ENCODE measurements at regions not wholly inside any gene's neighbourhood (a gene's known extent, or its start where the extent isn't known, plus 50 kb on each side); places are given as distances from the start of the nearest gene placed in this dataset.
"Not testable (repeated sequence)": the region's sequence is repeated elsewhere in the genome, so short reads cannot be mapped to it uniquely, and the experiment has no call there.

DNA sequence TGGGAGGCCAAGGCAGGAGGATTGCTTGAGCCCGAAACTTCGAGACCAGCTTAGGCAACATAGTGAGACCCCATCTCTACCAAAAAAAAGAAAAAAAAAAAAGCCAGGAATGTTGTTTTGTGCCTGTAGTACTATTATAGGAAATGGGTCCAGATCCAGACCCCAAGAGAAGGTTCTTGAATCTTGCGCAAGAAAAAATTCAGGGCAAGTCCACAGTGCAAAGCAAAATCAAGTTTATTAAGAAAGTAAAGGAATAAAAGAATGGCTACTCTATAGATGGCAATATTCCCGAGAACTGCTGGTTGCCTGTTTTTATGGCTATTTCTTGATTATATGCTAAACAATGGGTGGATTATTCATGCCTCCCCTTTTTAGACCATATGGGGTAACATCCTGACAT, 51.2 kb upstream of the RDX start:
- Histone ChIP-seq H3K27me3 (ENCODE audit: insufficient read depth, low read length) (no peaks in the 10 kb centered on the region), H3K9me3 (ENCODE audit: low read length) (no peaks in the 10 kb centered on the region), H3K36me3 (ENCODE audit: insufficient read depth, low read length) (no peaks in the 10 kb centered on the region), H3K4me3 (ENCODE audit: low read length) (no peak overlapping the region), H3K4me1 (ENCODE audit: insufficient read depth, low read length) (peaks cover 5% of the 10 kb centered on the region), H2AFZ (ENCODE audit: low read depth, low read length) (no peak overlapping the region)

DNA sequence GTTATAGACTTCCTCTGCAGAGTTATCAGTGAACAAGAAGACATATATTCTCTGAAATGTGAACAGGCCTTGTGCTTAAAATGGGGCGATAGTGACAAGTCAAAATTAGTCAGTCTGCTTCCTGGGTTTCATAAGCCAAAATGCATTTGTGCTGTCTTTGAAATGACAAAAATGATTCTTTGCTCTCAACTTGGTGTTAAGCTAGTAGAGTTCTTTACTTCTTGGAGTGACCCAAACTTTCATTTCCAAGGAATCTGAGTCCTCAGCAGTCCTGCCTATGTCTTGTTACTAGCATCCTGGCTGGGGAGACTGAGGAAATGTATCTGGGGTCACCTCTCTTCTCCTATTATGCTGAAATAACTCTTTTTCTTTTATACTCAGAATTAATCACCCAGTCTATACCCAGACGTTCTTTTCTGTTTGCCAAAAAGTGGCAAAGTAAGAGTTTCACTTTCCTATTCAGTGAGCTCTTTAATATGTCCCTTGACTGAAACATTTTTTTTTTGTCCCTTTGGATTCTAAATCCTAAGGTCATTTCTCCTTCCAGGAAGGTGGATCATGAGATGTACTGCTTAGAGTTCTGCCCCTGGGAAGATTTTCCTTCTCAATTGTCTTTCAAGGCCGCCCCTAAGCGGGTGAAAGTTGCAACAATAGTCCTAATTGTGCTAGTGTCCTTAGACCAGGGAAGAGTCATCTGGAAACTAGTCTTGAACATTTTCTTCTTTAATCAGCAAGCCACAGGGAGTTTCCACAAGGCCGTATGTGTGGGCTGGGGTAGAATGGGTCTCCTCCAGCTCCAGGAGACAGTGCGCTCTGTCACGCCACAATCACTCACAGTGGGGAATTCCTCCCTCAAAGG, 53.0 kb upstream of the RDX start:
- Histone ChIP-seq H3K4me1 (ENCODE audit: insufficient read depth, low read length) (peaks cover 5% of the 10 kb centered on the region), H3K36me3 (ENCODE audit: insufficient read depth, low read length) (no peaks in the 10 kb centered on the region), H2AFZ (ENCODE audit: low read depth, low read length) (no peak overlapping the region)

DNA sequence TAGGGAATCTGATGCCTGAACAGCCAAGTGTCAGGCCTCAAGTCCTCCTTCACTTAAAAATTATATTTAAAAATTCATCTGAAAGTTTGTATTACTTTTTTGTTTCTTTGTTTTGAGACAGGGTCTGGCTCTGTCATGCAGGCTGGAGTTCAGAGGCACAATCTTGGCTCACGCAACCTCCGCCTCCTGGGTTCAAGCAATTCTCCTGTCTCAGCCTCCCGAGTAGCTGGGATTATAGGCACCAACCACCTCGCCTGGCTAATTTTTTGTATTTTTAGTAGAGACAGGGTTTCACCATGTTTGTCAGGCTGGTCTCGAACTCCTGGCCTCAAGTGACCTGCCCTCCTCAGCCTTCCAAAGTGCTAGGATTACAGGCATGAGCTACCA, 53.6 kb upstream of the RDX start:
- not testable (repeated sequence) for H3K36me3 ChIP-seq (ENCODE audit: insufficient read depth, low read length); H3K4me3 ChIP-seq (ENCODE audit: low read length); H3K27me3 ChIP-seq (ENCODE audit: insufficient read depth, low read length)

More for the DNA sequence above, 53.0 kb upstream of the RDX start:
- Histone ChIP-seq H3K4me3 (ENCODE audit: low read length) (no peak overlapping the region), H3K27me3 (ENCODE audit: insufficient read depth, low read length) (no peaks in the 10 kb centered on the region), H3K9me3 (ENCODE audit: low read length) (peaks cover 2% of the 10 kb centered on the region)

DNA sequence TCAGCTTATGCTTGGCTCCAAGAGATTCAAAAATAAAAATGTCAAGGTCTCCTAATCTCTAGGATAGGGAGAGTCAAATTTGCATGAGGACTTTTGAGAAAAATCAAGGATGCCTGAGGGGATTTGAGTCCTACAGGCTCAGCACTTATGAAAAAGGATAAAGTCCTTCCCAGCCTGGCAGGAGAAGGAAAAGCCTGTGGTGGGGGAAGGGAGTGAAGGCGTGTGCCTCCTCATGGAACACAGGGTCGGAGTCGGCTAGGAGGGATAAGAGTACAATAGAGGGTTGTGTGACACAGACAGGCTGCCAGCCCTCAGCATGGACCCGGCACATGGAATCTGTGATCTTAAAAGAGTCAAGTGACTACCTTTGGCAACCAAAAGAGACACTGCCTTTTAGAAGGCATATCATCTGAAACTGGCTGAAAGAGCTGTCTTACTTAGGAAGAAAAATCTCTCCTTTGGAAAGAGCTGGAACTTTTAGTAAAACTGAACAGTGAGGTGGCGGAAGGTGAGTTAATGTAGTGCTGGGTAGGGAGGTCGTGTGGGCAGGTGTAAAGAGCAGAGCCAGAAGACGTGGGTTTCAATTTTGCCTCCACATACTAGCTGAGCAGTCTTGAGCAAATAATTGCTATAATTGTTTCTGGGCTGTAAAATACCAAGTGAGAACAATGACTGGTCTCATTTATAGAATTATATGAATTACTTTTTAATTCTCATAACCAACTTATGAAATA, 58.8 kb upstream of the RDX start:
- Histone ChIP-seq H3K27me3 (ENCODE audit: insufficient read depth, low read length) (no peaks in the 10 kb centered on the region), H3K4me3 (ENCODE audit: low read length) (no peak overlapping the region), H2AFZ (ENCODE audit: low read depth, low read length) (peak overlapping the region; percentile 42), H3K9me3 (ENCODE audit: low read length) (peaks cover 2% of the 10 kb centered on the region), H3K36me3 (ENCODE audit: insufficient read depth, low read length) (no peaks in the 10 kb centered on the region), H3K4me1 (ENCODE audit: insufficient read depth, low read length) (peaks cover 14% of the 10 kb centered on the region)

More for the DNA sequence above, 53.6 kb upstream of the RDX start:
- H2AFZ ChIP-seq (ENCODE audit: low read depth, low read length); H3K4me1 ChIP-seq (ENCODE audit: insufficient read depth, low read length); H3K9me3 ChIP-seq (ENCODE audit: low read length): not testable (repeated sequence)

DNA sequence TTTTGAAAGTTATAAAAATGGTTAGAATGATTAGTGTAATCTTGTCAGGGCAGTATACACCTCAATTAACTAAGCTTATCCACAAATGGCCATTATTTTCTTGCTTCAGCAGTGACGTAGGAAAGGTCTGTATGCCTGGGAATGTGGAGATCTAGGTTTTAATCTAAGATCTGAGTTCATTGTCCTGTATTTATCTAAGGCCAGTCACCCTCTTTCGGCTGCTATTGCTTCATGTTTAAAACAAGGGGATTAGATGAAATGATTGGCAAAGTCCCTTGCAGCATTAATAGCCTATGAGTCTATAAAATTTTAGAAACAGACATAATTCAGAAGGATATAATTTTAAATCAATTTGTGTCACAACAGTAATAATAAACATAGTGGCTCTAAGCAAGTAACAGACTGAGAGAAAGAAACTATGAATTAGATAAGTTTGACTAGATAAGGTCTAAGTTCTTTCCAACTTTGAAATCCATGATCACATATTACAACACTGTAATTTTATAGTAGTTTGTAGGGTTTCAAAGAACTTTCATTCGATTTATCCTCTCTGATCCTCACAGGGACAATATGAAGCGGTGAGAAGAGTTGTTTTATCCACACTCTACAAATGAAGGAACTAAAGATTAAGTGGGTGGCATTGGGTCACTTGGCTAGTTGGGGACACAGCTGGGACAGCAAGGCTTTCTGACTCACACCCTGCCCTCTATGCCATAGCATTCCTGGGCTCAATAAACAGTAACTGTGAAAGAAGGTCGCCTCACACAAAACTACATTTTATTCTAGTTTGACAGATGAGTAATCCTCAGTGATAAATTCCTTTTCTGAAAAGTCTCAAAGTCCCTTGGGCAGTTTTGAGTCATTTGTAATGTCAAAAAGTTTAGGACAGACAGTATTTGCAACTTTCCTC, 60.6 kb upstream of the RDX start:
- Histone ChIP-seq H3K27me3 (ENCODE audit: insufficient read depth, low read length) (no peaks in the 10 kb centered on the region), H2AFZ (ENCODE audit: low read depth, low read length) (no peak overlapping the region), H3K4me3 (ENCODE audit: low read length) (no peak overlapping the region), H3K36me3 (ENCODE audit: insufficient read depth, low read length) (no peaks in the 10 kb centered on the region), H3K4me1 (ENCODE audit: insufficient read depth, low read length) (peaks cover 14% of the 10 kb centered on the region), H3K9me3 (ENCODE audit: low read length) (peaks cover 2% of the 10 kb centered on the region)

DNA sequence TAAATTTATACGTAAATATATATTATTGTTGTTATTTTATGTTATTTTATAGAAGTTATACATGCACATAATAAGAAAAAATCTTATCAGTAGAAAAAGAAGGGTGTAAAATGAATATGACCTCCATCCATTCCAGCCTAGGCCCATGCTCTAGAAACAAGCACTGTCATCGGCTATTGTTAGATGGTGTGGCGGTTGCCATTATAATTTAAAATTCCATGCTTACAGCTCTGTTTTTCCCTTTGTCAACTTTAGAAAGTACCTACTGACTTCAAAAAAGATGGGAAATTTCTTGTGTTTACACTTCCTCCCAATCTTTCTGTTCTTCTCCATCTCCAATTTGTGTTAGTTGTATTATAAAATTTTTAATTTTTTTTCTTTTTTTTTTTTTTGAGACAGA, 61.9 kb upstream of the RDX start:
- H3K4me3 ChIP-seq (ENCODE audit: low read length): no peak overlapping the region
- H3K36me3 ChIP-seq (ENCODE audit: insufficient read depth, low read length): no peaks in the 10 kb centered on the region
- no peaks in the 10 kb centered on the region for H3K27me3 ChIP-seq (ENCODE audit: insufficient read depth, low read length)
- H3K9me3 ChIP-seq (ENCODE audit: low read length): peaks cover 2% of the 10 kb centered on the region
- peaks cover 22% of the 10 kb centered on the region for H3K4me1 ChIP-seq (ENCODE audit: insufficient read depth, low read length)
- H2AFZ ChIP-seq (ENCODE audit: low read depth, low read length): no peak overlapping the region

DNA sequence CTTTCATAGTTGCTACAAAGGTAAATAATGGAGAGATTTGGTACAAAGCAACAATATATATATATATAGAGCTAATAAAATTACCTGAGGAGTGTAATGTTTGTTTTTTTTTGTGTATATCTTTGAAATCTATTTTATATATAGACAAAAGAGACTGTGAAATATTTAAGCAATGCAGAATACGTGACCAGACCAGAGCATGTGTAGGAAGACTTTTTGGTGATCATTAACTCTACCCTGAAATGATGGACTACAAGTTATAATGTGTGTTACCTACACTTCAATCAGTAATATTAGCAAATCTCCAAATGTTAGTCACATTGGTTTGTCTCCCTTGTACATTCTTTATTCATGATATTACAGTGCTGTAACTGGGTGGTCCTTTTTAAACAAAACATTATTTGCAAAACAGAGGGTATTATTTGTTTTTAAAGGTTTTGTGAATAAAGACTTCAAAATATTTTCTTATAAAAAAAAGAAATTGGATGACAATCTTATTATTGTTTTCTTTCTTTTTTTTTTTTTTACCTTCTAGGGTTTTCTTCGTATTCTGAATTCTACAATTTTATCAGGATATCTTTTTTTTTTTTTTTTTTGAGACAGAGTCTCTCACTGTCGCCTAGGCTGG, 64.5 kb upstream of the RDX start:
- H3K36me3 ChIP-seq (ENCODE audit: insufficient read depth, low read length); H3K9me3 ChIP-seq (ENCODE audit: low read length); H2AFZ ChIP-seq (ENCODE audit: low read depth, low read length); H3K4me3 ChIP-seq (ENCODE audit: low read length); H3K27me3 ChIP-seq (ENCODE audit: insufficient read depth, low read length): not testable (repeated sequence)
- peaks cover 19% of the 10 kb centered on the region for H3K4me1 ChIP-seq (ENCODE audit: insufficient read depth, low read length)

DNA sequence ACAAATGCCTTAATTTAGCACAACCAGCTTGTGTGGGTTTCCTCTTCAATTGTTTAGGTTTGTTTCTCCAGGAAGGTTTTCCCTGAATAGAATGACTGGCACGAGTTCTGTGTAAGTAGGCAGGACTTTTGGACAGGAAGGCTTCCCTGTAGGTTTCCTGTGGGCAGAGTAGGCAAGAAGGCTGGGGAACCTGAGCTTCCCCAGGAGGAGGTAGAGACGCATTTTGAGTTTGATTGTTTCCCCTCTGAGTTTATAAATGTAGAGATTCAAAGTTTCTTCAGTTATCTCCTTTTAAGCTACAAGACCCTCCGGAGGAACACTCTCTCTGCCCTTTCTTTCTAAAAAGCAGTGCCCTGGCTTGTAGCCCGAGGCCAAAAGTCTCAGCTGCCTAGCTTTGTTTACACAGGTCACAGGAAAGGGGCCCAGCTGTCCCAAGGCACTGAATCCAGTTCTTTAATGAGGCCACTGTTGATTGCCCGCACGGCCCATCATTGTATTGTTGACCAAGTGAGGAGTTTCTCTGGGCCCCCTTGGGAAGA, 66.6 kb upstream of the RDX start:
- H2AFZ ChIP-seq (ENCODE audit: low read depth, low read length): peak overlapping the region; percentile 69
- no peaks in the 10 kb centered on the region for H3K36me3 ChIP-seq (ENCODE audit: insufficient read depth, low read length)
- peaks cover 12% of the 10 kb centered on the region for H3K4me1 ChIP-seq (ENCODE audit: insufficient read depth, low read length)
- H3K4me3 ChIP-seq (ENCODE audit: low read length): peak overlapping the region; percentile 29
- H3K27me3 ChIP-seq (ENCODE audit: insufficient read depth, low read length): no peaks in the 10 kb centered on the region
- no peaks in the 10 kb centered on the region for H3K9me3 ChIP-seq (ENCODE audit: low read length)

DNA sequence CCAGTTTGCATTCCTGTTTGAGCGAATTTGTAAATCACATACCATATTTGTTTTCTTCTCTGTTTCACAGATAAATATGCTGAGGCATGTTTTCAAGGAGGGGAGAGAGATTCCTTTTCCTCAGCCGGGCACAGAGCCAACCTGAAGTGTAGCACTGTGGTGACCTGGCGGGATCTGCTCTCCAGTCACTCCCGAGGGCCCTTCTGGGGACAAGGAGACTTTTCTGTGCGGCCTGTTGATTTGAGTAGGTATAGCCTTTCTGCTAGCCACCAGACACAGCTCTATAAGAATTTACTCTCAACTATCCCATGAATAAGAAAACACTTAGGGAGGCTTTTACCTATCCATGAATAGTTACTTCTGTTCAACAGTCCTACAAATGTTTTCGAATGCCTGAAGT, 63.5 kb upstream of the FDX1 start:
- Histone ChIP-seq H3K9me3 (ENCODE audit: low read length) (no peaks in the 10 kb centered on the region), H3K36me3 (ENCODE audit: insufficient read depth, low read length) (no peaks in the 10 kb centered on the region), H3K27me3 (ENCODE audit: insufficient read depth, low read length) (no peaks in the 10 kb centered on the region), H2AFZ (ENCODE audit: low read depth, low read length) (no peak overlapping the region), H3K4me3 (ENCODE audit: low read length) (no peak overlapping the region), H3K4me1 (ENCODE audit: insufficient read depth, low read length) (peaks cover 12% of the 10 kb centered on the region)

DNA sequence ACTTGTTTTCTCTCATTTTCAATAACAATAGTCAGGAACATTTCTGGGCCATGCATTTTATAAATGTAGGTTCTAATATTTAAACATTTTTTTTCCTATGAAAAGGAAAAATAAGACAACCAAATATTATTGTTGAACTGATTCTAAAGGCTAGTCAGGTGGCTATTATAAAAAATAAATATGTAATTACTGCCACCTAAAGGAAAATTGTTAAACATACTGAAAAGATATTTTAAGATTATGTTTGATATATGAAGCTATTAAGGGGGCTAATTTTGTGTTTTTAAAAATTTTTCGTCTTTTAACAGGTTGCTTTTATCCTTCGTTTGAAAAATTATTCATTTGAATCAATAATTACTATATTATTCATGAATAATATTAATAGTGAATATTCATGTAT, 62.2 kb upstream of the FDX1 start:
- H3K9me3 ChIP-seq (ENCODE audit: low read length): no peaks in the 10 kb centered on the region
- H3K4me1 ChIP-seq (ENCODE audit: insufficient read depth, low read length): peaks cover 11% of the 10 kb centered on the region
- H3K36me3 ChIP-seq (ENCODE audit: insufficient read depth, low read length): no peaks in the 10 kb centered on the region
- H2AFZ ChIP-seq (ENCODE audit: low read depth, low read length): no peak overlapping the region
- no peaks in the 10 kb centered on the region for H3K27me3 ChIP-seq (ENCODE audit: insufficient read depth, low read length)
- H3K4me3 ChIP-seq (ENCODE audit: low read length): no peak overlapping the region

DNA sequence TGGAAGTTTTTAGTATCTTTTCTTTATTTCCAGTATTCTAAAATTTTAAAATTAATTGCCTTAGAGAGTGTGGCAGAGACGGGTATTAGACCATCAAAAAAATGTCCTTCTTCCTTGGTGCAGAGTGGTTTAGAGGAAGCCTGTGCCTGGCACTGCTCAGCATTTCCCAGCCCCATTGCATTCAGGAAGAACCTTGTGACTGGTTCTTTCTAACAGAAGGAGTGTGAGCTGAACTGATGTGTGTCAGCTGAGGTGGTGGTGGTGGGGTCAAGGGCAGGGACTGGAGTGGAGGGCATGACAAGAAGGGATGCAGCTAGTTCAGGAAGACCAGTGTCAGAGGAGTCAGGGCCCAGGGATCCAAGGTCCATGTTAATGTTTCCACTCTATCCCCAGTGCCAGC, 58.7 kb upstream of the FDX1 start:
- Histone ChIP-seq H3K27me3 (ENCODE audit: insufficient read depth, low read length) (no peaks in the 10 kb centered on the region), H2AFZ (ENCODE audit: low read depth, low read length) (no peak overlapping the region)

DNA sequence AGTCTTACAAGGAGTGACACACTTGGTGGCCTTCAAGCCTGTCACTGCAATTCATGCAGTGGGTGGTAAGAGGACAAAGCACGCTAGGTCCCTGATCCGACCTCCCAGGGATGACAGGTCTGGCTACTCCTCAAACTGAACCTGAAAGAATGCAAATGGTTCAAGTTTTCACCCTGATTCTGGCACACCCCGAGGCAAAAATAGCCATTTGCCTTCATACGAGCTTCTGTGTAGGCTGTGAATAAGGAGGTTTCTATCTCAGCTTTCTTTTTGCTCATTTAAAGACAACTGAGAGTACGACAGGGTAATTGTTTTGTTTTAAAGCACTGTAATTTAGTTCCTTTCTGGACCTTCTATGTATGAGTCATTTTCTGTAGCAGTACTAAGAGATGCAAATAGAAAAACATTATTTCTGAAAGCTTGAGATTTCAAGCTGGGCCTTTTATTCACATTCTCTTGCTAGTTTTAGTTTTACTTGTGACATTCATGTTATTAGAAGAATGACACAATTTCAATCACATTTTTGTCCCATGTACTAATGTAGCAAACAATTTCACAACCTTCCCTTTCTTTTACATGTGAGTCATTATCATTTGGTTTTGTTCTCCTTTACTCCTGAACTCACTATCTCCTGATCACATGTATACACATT, 56.6 kb upstream of the FDX1 start:
- no peak overlapping the region for H3K4me3 ChIP-seq (ENCODE audit: low read length)
- no peak overlapping the region for H2AFZ ChIP-seq (ENCODE audit: low read depth, low read length)
- no peaks in the 10 kb centered on the region for H3K9me3 ChIP-seq (ENCODE audit: low read length)
- H3K27me3 ChIP-seq (ENCODE audit: insufficient read depth, low read length): no peaks in the 10 kb centered on the region
- H3K4me1 ChIP-seq (ENCODE audit: insufficient read depth, low read length): peaks cover 7% of the 10 kb centered on the region
- no peaks in the 10 kb centered on the region for H3K36me3 ChIP-seq (ENCODE audit: insufficient read depth, low read length)

More for the DNA sequence above, 58.7 kb upstream of the FDX1 start:
- Histone ChIP-seq H3K4me1 (ENCODE audit: insufficient read depth, low read length) (peaks cover 3% of the 10 kb centered on the region), H3K4me3 (ENCODE audit: low read length) (no peak overlapping the region), H3K36me3 (ENCODE audit: insufficient read depth, low read length) (no peaks in the 10 kb centered on the region), H3K9me3 (ENCODE audit: low read length) (no peaks in the 10 kb centered on the region)
